NCI-H1436 (cell line): ENCODE measurements at regions not wholly inside any gene's neighbourhood (a gene's known extent, or its start where the extent isn't known, plus 50 kb on each side); places are given as distances from the start of the nearest gene placed in this dataset.
"Not testable (repeated sequence)": the region's sequence is repeated elsewhere in the genome, so short reads cannot be mapped to it uniquely, and the experiment has no call there.

Experiments used
- DNase-seq: peaks from one replicate; lab custom pipeline; 2025; lab: John Stamatoyannopoulos, UW

- not testable (repeated sequence) for DNase-seq
Measured at GRCh38 chr2:111533557-111534247, 350.3 kb downstream of the ANAPC1 start.

GRCh38 chr2:111534910-111535352 lies 349.1 kb downstream of the ANAPC1 start:
- no peak for DNase-seq

DNA sequence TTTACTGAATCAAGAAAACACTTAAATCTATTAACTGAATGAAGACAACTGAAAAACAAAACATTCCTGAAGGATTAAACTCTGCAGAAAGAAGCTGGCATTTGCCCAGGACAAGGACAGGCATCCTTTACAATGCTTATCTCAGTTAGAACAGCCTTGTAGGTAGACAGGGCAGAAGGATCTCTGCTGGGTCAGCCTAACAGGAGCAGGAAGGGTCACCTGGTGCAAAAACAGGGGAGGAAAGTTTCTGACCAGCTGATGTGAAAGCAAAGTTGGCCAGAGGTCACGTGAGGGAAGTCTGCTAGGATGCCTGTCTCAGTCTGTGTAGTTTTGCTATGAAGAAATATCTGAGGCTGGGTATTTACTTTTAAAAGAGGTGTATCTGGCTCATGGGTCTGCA lies 348.6 kb downstream of the ANAPC1 start:
- DNase-seq, result no peak

GRCh38 chr2:111537078-111537655 lies 346.8 kb downstream of the ANAPC1 start:
- DNase-seq, result no peak

GRCh38 chr2:111539991-111540390 lies 344.0 kb downstream of the ANAPC1 start:
- DNase-seq, result not testable (repeated sequence)

- not testable (repeated sequence) for DNase-seq
Measured at GRCh38 chr2:111542120-111542774, 341.7 kb downstream of the ANAPC1 start.

DNA sequence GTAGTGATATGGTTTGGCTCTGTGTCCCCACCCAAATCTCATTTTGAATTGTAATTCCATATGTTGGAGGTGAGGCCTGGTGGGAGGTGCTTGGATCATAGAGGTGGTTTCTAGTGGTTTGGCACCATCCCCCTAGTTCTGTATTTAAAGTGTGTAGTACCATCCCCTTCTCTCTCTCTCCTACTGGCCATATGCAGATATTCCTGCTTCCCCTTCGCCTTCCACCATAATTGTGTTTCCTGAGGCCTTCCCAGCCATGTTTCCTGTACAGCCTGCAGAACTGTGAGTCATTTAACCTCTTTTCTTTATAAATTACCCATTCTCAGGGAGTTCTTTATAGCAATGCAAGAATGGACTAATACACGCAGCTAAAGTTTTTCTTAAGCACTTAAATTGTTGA lies 340.0 kb downstream of the ANAPC1 start:
- not testable (repeated sequence) for DNase-seq

DNA sequence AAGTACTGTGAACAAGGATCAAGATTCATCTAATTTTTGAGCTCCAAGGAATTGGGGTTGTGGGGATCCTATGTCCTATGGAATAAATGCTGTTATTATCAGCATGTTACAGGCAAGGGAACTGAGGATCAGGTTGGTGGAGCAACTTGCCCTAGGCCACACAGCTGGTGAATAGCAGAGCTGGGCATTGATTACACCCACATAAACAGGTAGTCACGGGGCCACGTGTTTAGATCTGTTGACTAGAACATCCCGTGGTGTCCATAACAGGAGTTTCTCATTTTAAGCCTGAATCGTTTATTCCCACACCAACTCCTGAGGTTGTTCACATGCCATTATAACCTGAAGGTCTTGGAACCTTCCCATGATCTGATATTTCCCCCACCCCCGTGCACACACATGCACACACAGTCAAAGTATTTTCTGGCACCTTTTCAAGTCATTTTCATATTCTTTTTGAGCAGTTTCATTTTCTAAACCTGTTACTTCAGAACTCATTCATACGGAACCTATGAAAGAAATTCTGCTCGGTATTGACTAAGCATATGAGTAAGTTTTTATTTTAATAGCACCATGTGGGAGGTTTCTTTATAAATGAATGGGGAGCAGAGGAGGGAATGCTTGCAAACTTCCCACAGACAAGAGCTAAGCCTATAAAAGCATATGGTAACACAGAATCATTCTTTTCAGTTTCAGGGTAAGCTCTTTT lies 338.1 kb downstream of the ANAPC1 start:
- DNase-seq, result not testable (repeated sequence)

DNA sequence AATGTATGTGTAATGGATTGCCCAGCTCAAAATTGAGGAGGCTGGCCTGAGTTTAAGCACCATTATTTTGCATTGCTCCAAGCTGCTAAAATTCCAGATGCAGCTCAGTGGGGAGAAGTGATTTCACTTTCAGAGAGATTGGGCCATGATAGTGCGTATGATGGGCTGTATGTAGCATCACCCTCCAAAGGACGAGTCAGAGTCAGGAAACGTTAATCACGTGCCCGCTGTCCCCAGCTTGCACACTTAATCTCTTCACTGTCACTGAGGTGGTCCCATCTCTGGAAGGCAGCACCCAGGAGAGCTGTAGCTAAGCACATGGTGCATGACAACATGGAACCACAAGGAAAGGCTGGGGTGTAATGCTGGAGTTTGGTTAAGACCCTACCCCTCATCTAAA lies 337.4 kb downstream of the ANAPC1 start:
- not testable (repeated sequence) for DNase-seq

- not testable (repeated sequence) for DNase-seq
Measured at GRCh38 chr2:111549174-111549573, 334.8 kb downstream of the ANAPC1 start.

DNA sequence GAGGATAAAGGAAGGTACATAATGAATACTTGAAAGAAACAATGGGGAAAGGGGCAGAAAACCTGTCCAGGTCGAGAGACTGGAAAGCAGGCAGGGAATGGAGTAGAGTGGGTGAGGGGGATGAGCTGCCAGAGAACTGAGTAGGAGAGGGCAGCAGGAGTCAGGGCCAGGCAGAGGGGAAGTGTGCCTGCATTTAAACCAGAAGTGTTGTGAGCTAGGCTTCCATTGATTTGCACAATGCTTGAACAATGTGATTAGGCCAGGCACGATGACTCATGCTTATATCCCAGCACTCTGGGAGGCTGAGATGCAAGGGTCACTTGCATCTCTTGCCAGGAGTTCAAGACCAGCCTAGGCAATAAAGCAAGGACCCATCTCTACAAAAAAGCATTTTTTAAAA lies 332.6 kb downstream of the ANAPC1 start:
- not testable (repeated sequence) for DNase-seq

GRCh38 chr2:111552625-111553024 lies 331.4 kb downstream of the ANAPC1 start:
- DNase-seq, result not testable (repeated sequence)

GRCh38 chr2:111559301-111559700 lies 324.7 kb downstream of the ANAPC1 start:
- not testable (repeated sequence) for DNase-seq

DNA sequence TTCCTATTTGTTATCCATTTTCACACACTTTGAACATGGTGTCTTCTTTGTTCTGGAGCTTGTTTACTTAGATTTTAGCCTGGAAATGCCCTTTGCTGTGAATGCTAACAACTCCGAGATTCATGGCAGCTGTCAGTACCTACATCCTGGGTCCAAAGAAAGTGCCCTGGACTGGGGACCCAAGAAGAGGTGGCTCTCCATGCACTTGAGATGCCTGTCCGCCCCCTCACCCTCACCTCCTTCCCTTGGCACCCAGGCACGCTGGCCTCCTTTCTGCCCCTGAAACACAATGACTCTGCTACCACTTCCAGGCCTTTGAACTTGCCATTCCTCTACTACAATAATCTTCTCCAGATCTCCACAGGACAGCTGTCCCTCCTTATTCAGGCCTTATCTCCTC lies 324.2 kb downstream of the ANAPC1 start:
- DNase-seq, result not testable (repeated sequence)

GRCh38 chr2:111566068-111566467 lies 317.9 kb downstream of the ANAPC1 start:
- not testable (repeated sequence) for DNase-seq

GRCh38 chr2:111567233-111567632 lies 316.8 kb downstream of the ANAPC1 start:
- not testable (repeated sequence) for DNase-seq

- not testable (repeated sequence) for DNase-seq
Measured at GRCh38 chr2:111569356-111570199, 314.4 kb downstream of the ANAPC1 start.

DNA sequence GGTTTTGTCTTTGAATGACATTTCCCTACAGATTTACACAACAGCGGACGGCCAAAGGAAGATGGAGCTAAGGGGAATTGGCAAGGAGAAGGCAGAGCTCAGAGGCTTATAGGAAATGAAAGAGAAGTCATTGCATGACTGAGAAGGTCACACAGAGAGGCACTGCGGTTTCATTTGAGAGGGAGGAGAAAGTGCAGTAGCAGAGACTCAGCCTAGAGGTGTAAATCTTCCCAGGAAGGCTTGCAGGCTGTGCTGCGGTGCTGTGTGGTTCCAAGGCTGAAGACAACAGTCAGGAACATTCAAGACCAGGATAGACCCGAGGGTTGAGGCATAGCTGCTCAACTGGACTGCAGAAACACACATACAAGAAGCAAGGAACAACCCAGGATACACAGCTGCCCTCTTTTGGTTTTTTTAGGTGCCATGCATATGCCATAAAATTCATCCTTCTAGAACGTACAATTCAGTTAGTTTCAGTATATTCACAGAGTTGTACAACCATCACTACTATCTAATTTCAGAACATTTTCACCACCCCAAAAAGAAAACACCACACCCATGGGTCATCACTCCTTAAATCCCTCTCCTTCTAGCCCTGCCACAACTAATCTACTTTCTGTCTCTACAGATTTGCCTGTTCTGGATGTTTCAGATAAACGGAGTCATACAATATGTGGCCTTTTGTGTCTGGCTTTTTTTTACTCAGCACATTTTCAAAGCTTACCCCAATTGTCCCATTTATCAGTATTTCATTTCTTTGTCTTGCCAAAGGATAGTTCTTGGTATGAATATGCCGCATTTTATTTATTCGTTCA lies 313.5 kb downstream of the ANAPC1 start:
- not testable (repeated sequence) for DNase-seq

- not testable (repeated sequence) for DNase-seq
Measured at GRCh38 chr2:111574803-111575202, 309.2 kb downstream of the ANAPC1 start.

DNA sequence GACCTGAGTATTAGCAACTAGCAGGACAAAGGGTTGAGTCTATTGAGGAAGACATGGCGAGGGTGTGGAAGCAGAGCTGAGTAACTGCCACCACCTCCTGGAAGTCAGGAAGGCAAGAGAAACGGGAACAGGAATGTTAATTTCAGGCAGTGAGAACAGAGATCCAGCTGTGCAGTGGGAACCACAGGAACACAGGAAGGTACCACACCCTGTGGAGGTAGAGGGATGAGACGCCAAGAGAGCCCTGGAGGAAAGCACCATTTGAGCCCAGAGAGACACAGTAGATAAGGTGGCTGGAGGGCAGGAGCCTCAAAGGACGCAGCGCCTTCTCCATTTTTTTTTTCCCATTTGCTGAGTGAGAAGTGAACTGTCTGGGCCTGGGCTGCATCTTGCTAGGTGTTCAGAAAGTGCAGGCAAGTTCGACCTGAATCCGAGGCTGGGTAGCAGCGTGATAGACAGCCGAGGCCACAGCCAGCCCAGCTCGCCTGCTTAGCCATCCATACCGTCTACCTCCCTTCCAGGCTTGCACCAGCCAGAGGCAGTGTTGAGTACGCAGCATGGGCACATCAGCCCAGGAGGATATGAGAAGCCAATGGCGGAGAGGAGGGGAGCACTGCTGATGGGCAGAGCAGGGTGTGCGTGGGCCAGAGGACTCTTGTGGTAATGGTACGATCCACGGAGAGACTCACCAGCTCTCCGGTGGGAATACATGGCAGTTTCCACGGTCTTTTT lies 306.7 kb downstream of the ANAPC1 start:
- DNase-seq, result not testable (repeated sequence)
